Kidney (tissue), 13 donors: ENCODE measurements at regions not wholly inside any gene's neighbourhood (a gene's known extent, or its start where the extent isn't known, plus 50 kb on each side); places are given as distances from the start of the nearest gene placed in this dataset.

Experiments
- DNase-seq, 5 donors: peaks; one replicate each; pipeline ENCODE4 v3.0.0-alpha.2; 2013 to 2020
- FAIRE-seq: peaks from 2 replicates; lab custom pipeline; 2012; peaks lifted over from hg19 to GRCh38; lab: Jason Lieb, UNC
- H3K27ac ChIP-seq, 2 donors: one replicate each; pipeline ENCODE4 v1.7.0; 2013; ENCODE audit warnings: low read depth in 2 of 2, low read length in 2 of 2, inconsistent platforms in 1 of 2
- H3K27me3 ChIP-seq: one replicate; pipeline ENCODE4 v1.7.1; 2013; ENCODE audit warnings: low read length, inconsistent platforms; ENCODE audit not compliant: control insufficient read depth, insufficient read depth
- H3K36me3 ChIP-seq, 3 donors: one replicate each; pipeline versions ENCODE4 v1.7.0 to v1.7.1; 2013; ENCODE audit warnings: low read length in 3 of 3, control low read depth in 1 of 3, inconsistent platforms in 1 of 3; ENCODE audit not compliant: insufficient read depth in 3 of 3, control insufficient read depth in 2 of 3
- H3K4me1 ChIP-seq, 3 donors: one replicate each; pipeline versions ENCODE4 v1.7.0 to v1.7.1; 2013; ENCODE audit warnings: low read length in 3 of 3, inconsistent platforms in 1 of 3, low read depth in 1 of 3; ENCODE audit not compliant: control insufficient read depth in 2 of 3, insufficient read depth in 2 of 3
- H3K4me3 ChIP-seq, 3 donors: one replicate each; pipeline versions ENCODE4 v1.7.0 to v1.8.1; 2013; ENCODE audit warnings: low read length in 3 of 3, control low read depth in 1 of 3, inconsistent platforms in 1 of 3
- H3K9ac ChIP-seq, 3 donors: one replicate each; pipeline versions ENCODE4 v1.7.0 to v1.7.1; 2013; ENCODE audit warnings: low read length in 3 of 3, control low read depth in 1 of 3, inconsistent platforms in 1 of 3
- H3K9me3 ChIP-seq, 3 donors: one replicate each; pipeline versions ENCODE4 v1.7.0 to v1.7.1; 2013; ENCODE audit warnings: low read length in 3 of 3, control low read depth in 1 of 3, inconsistent platforms in 1 of 3; ENCODE audit not compliant: control insufficient read depth in 2 of 3, insufficient read depth in 1 of 3
- intact Hi-C: fragments of 100-400 bp; cut with DNase I; formaldehyde crosslinking; loops from one replicate; pipeline ENCODE4 v1.11.1; 2022
- TF ChIP-seq, protein P1 (sequence below): IDR thresholded peaks from 3 replicates; pipeline ENCODE4 v1.5.1; 2012; ENCODE audit warnings: mild to moderate bottlenecking, moderate library complexity, borderline replicate concordance; ENCODE audit not compliant: insufficient read depth; ENCODE audit errors: extremely low read depth
- donor health status: control.
- donor health status: control.
- donor health status: control.
- donor health status: control.
- donor health status: control.
- donor health status: DM: yes; HTN: yes; CAD: no.
- donor health status: Normal renal cell carcinoma (clear cell type).

DNA sequence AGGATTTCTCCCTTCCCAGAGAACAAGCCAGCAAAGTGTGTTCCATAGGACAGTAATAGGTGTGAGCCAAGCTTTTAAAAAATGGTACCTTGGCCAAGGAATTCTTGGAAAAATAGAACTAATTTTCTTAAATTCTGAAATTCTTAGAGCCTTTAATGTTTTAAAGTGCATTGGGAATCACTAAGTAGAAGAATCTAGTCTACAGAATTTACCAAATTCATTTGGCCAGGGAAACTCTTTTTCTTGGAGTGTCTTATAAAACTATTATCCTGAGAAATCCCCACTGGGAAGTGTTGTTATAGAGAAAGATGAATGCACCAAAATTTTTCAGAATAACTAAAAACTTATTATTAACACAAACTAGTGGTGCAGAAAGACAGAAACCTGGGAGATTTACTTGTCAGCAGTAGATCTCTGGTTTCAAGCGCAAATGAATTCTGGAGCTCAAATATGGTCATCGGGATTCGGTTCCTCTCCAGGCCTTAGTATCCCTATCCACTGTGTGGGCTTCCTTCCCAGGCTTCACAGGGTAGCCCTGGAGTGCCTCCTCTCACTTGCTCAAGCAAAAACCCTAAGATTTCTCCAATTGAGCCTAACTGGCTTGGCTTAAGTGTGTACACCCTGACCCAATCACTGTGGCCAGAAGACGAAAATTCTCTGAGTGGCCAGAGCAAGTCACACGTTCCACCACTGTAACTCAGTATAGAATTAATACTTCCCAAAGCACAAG, 217.8 kb downstream of the CHD9NB start:
- DNase-seq: no peak
- no peak overlapping the region for H3K9ac ChIP-seq
- no peaks in the 10 kb centered on the region for H3K27me3 ChIP-seq
- no peak for FAIRE-seq
- no peaks in the 10 kb centered on the region for H3K36me3 ChIP-seq
- H3K4me3 ChIP-seq: no peak overlapping the region
- no peak overlapping the region for H3K27ac ChIP-seq
- intact Hi-C loops: no loop called here
- H3K9me3 ChIP-seq: no peaks in the 10 kb centered on the region
- H3K4me1 ChIP-seq: no peaks in the 10 kb centered on the region
- TF ChIP-seq, protein P1, sequence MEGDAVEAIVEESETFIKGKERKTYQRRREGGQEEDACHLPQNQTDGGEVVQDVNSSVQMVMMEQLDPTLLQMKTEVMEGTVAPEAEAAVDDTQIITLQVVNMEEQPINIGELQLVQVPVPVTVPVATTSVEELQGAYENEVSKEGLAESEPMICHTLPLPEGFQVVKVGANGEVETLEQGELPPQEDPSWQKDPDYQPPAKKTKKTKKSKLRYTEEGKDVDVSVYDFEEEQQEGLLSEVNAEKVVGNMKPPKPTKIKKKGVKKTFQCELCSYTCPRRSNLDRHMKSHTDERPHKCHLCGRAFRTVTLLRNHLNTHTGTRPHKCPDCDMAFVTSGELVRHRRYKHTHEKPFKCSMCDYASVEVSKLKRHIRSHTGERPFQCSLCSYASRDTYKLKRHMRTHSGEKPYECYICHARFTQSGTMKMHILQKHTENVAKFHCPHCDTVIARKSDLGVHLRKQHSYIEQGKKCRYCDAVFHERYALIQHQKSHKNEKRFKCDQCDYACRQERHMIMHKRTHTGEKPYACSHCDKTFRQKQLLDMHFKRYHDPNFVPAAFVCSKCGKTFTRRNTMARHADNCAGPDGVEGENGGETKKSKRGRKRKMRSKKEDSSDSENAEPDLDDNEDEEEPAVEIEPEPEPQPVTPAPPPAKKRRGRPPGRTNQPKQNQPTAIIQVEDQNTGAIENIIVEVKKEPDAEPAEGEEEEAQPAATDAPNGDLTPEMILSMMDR: no peak

DNA sequence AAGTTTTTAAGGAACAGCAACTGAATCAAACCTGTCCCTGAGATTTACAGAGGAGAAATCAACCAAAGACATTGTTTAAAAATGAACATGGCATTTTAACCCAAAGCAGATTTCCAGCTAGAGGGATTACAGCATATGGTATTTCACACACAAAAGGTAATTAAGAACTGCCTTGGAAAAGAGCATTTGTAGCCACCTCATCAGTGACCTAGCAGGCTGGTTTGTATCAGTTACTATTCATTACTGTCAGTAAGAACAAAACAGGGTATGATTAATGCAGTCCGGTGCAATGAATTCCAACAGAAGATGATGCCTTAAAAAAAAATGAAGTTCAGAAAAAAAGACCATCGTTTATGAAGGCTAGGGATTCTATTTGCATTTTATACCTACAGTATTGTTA, 219.9 kb downstream of the CHD9NB start:
- TF ChIP-seq, protein P1: no peak
- FAIRE-seq: no peak
- DNase-seq: no peak
- Histone ChIP-seq H3K36me3 (no peaks in the 10 kb centered on the region), H3K27ac (no peak overlapping the region), H3K9me3 (no peaks in the 10 kb centered on the region), H3K9ac (no peak overlapping the region), H3K27me3 (no peaks in the 10 kb centered on the region), H3K4me3 (no peak overlapping the region), H3K4me1 (no peaks in the 10 kb centered on the region)
- intact Hi-C loops: no loop called here

DNA sequence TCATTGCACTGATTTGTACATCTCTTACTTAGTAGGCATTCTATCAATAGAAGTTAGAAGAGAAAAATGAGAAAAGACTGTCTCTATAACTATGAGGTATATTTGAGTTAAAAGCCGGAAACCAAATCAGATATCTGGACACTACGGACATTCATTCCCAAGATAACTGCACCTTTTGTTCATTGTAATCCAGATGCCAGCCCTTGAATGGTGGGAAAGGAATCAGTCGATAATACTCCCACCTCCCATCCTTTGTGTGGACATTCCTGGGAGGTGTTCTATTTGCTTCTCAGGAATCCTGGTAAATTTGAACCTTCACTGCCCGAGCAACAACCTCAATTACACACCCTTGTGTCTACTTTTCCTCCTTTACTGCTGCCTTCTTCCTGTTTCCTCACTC, 225.2 kb downstream of the CHD9NB start:
- Histone ChIP-seq H3K9ac (no peak overlapping the region), H3K9me3 (no peaks in the 10 kb centered on the region), H3K27me3 (no peaks in the 10 kb centered on the region), H3K4me1 (no peaks in the 10 kb centered on the region), H3K27ac (no peak overlapping the region), H3K4me3 (no peak overlapping the region), H3K36me3 (no peaks in the 10 kb centered on the region)
- TF ChIP-seq, protein P1: no peak
- DNase-seq (no peak), FAIRE-seq (no peak)
- intact Hi-C loops: no loop called here

DNA sequence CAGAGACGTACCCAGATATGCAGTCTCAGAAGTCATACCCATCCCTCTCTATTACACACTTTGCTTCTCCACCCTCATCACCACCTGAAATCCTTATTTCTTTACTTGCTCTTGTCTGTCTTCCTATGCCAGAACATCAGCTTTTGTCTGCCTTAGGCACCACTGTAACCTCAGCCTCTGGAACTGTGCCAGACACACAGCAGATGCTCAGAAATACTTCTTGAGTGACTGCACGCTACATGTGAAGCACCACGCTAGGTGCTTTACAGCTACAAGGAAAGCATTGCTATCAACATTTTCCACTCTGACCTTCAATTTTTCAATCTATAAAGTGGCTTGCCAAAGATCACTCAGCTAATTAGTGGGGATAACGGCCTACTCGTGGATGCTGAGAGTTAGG, 226.8 kb downstream of the CHD9NB start:
- no peak for DNase-seq
- no peak overlapping the region for H3K9ac ChIP-seq
- H3K27ac ChIP-seq: no peak overlapping the region
- no peaks in the 10 kb centered on the region for H3K27me3 ChIP-seq
- no peaks in the 10 kb centered on the region for H3K4me1 ChIP-seq
- no peaks in the 10 kb centered on the region for H3K36me3 ChIP-seq
- H3K9me3 ChIP-seq: no peaks in the 10 kb centered on the region
- intact Hi-C loops: no loop called here
- TF ChIP-seq, protein P1: no peak
- FAIRE-seq: no peak
- H3K4me3 ChIP-seq: no peak overlapping the region
